WTC11 (cell line): ENCODE measurements at regions not wholly inside any gene's neighbourhood (a gene's known extent, or its start where the extent isn't known, plus 50 kb on each side); places are given as distances from the start of the nearest gene placed in this dataset.

Experiments
- ATAC-seq: fragments of 200-7000 bp; cut with Tn5 transposase; 2 replicates; pipeline ENCODE4 v1.10.0; 2021; ENCODE audit warnings: mild to moderate bottlenecking, moderate library complexity
- CTCF ChIA-PET: fragments of 300-600 bp; sonication (Branson Sonifier 250); formaldehyde crosslinking; loops from one replicate; lab custom pipeline; 2021; ENCODE audit warnings: antibody characterized with exemption; lab: Charles Lee
- POLR2A ChIA-PET: fragments of 350-600 bp; sonication (Branson Sonifier 250); formaldehyde crosslinking; loops from one replicate; lab custom pipeline; 2021; ENCODE audit warnings: antibody characterized with exemption; lab: Charles Lee
- DNase-seq: peaks from one replicate; pipeline ENCODE4 v3.0.0; 2021; ENCODE audit warnings: low spot score
- H3K27ac Mint-ChIP-seq: 2 replicates; pipeline ENCODE4 v1.8.0; 2021; ENCODE audit warnings: mixed read lengths
- H3K27me3 Mint-ChIP-seq: 2 replicates; pipeline ENCODE4 v1.8.0; 2021; ENCODE audit warnings: low read depth, mild to moderate bottlenecking, moderate library complexity, mixed read lengths
- H3K36me3 Mint-ChIP-seq: 2 replicates; pipeline ENCODE4 v1.8.0; 2021; ENCODE audit warnings: mixed read lengths
- H3K4me1 Mint-ChIP-seq: 2 replicates; pipeline ENCODE4 v1.8.0; 2022; ENCODE audit warnings: mixed read lengths
- H3K4me3 Mint-ChIP-seq: 2 replicates; pipeline ENCODE4 v1.8.0; 2021; ENCODE audit warnings: mild to moderate bottlenecking, moderate library complexity, mixed read lengths
- H3K9me3 Mint-ChIP-seq: 2 replicates; pipeline ENCODE4 v1.8.0; 2021; ENCODE audit warnings: mixed read lengths
- ARID4B ChIP-seq: sonication (generic); formaldehyde crosslinking; IDR thresholded peaks from 2 replicates; pipeline ENCODE4 v1.8.0; 2023; ENCODE audit warnings: missing genetic modification reagents, mild to moderate bottlenecking, borderline replicate concordance
- CREM ChIP-seq: sonication (generic); formaldehyde crosslinking; IDR thresholded peaks from 2 replicates; pipeline ENCODE4 v1.8.1; 2022; ENCODE audit warnings: mild to moderate bottlenecking, missing genetic modification reagents, moderate library complexity
- E2F1 ChIP-seq: sonication (generic); formaldehyde crosslinking; IDR thresholded peaks from 2 replicates; pipeline ENCODE4 v1.8.0; 2022; ENCODE audit warnings: mild to moderate bottlenecking, missing genetic modification reagents
- ELF4 ChIP-seq: sonication (generic); formaldehyde crosslinking; IDR thresholded peaks from 2 replicates; pipeline ENCODE4 v1.8.1; 2022; ENCODE audit warnings: low read depth, mild to moderate bottlenecking, moderate library complexity, missing genetic modification reagents
- ETV6 ChIP-seq: sonication (generic); formaldehyde crosslinking; IDR thresholded peaks from 2 replicates; pipeline ENCODE4 v1.8.1; 2022; ENCODE audit warnings: mild to moderate bottlenecking, missing genetic modification reagents
- IRF1 ChIP-seq: sonication (generic); formaldehyde crosslinking; IDR thresholded peaks from 2 replicates; pipeline ENCODE4 v1.8.0; 2023; ENCODE audit warnings: missing genetic modification reagents
- JAZF1 ChIP-seq: fragments of 250-450 bp; sonication (Bioruptor Pico); IDR thresholded peaks from 2 replicates; pipeline ENCODE4 v1.9.0; 2021; ENCODE audit warnings: moderate library complexity, mild to moderate bottlenecking, inconsistent platforms
- MXD4 ChIP-seq: fragments of 250-450 bp; sonication (Bioruptor Pico); IDR thresholded peaks from 2 replicates; pipeline ENCODE4 v1.8.0; 2021; ENCODE audit warnings: mild to moderate bottlenecking, moderate library complexity, borderline replicate concordance
- NFE2L1 ChIP-seq: sonication (generic); formaldehyde crosslinking; IDR thresholded peaks from 2 replicates; pipeline ENCODE4 v1.8.1; 2023; ENCODE audit warnings: missing genetic modification reagents
- SP1 ChIP-seq: sonication (generic); formaldehyde crosslinking; conservative IDR thresholded peaks from 2 replicates; pipeline ENCODE4 v1.8.1; 2022; ENCODE audit warnings: missing genetic modification reagents
- ZNF138 ChIP-seq: sonication (generic); formaldehyde crosslinking; conservative IDR thresholded peaks from 2 replicates; pipeline ENCODE4 v1.8.1; 2022; ENCODE audit warnings: mild to moderate bottlenecking, moderate library complexity, missing genetic modification reagents
- ZNF281 ChIP-seq: sonication (generic); formaldehyde crosslinking; IDR thresholded peaks from 2 replicates; pipeline ENCODE4 v1.8.0; 2023; ENCODE audit warnings: mild to moderate bottlenecking, missing genetic modification reagents
- TF ChIP-seq, protein P1 (sequence below): sonication (generic); formaldehyde crosslinking; IDR thresholded peaks from 2 replicates; pipeline ENCODE4 v1.8.1; 2023; ENCODE audit warnings: mild to moderate bottlenecking, missing genetic modification reagents
- TF ChIP-seq, protein P2 (sequence below): sonication (generic); formaldehyde crosslinking; IDR thresholded peaks from 2 replicates; pipeline ENCODE4 v1.8.1; 2022; ENCODE audit warnings: low read depth, missing genetic modification reagents, borderline replicate concordance
- TF ChIP-seq, protein P3 (sequence below): sonication (generic); formaldehyde crosslinking; conservative IDR thresholded peaks from 2 replicates; pipeline ENCODE4 v1.8.1; 2023; ENCODE audit warnings: mild to moderate bottlenecking, low read depth, missing genetic modification reagents, moderate library complexity

DNA sequence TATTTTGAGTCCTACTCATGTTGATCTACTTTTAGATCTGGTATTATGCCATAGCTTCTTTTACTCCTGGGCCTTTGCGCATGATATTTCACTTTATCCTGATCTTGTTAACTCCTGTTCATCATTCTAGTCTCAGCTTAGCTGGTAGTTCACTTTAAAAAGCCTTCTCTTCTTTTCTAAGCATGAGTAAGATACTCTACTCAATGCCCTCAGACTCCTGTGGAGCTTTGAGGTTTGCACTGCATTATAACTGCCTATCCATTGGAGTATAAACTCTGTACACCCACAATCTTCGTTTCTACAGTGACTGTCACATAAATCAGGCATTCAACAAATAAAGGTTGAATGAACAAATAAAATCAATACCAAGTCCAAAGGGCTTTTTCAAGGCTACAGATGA lies 357.9 kb upstream of the KCNH8 start:
- Mint-ChIP-seq H3K36me3 (no peaks in the 10 kb centered on the region), H3K27ac (no peak overlapping the region), H3K27me3 (no peaks in the 10 kb centered on the region), H3K9me3 (no peaks in the 10 kb centered on the region), H3K4me1 (no peaks in the 10 kb centered on the region)
- DNase-seq: no peak
- ChIA-PET POLR2A (no interaction called here), CTCF (interaction anchor here (1.4 to 1.9 kb wide), 2 partner anchors 33 to 198 kb away, joined by 5 to 6 read pairs; no protein-coding TSS in a partner anchor)
- TF ChIP-seq, protein P1, sequence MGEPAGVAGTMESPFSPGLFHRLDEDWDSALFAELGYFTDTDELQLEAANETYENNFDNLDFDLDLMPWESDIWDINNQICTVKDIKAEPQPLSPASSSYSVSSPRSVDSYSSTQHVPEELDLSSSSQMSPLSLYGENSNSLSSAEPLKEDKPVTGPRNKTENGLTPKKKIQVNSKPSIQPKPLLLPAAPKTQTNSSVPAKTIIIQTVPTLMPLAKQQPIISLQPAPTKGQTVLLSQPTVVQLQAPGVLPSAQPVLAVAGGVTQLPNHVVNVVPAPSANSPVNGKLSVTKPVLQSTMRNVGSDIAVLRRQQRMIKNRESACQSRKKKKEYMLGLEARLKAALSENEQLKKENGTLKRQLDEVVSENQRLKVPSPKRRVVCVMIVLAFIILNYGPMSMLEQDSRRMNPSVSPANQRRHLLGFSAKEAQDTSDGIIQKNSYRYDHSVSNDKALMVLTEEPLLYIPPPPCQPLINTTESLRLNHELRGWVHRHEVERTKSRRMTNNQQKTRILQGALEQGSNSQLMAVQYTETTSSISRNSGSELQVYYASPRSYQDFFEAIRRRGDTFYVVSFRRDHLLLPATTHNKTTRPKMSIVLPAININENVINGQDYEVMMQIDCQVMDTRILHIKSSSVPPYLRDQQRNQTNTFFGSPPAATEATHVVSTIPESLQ: no peak
- no peak for TF ChIP-seq MXD4 (CRISPR knock-in tag)
- TF ChIP-seq IRF1 (CRISPR knock-in tag): no peak
- no peak for TF ChIP-seq ELF4 (CRISPR knock-in tag)
- TF ChIP-seq CREM (CRISPR knock-in tag): no peak
- no peak for TF ChIP-seq ZNF281 (CRISPR knock-in tag)
- no peak for TF ChIP-seq E2F1
- TF ChIP-seq, all 79 proteins: peak for 0
- H3K4me3 Mint-ChIP-seq: no peak overlapping the region
- no peak for ATAC-seq

DNA sequence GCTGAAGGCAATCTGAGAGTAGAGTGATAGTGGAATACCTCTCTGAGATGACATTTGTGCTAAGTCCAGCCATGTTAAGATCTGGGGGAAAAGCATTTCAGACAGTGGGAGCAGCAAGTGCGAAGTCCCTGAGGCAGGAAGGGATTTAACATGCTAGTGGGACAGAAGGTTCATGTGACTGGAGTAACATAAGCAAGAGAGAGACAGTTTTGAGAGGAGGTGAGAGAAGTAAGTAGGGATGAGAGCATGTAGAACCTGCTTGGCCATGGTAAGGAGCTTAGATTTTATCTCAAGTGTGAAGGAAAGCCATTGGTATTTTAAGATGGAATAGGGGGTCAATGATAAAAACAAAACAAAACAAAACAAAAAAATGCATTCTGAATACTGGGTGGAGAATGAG lies 358.6 kb upstream of the KCNH8 start:
- no peak for DNase-seq
- CTCF ChIA-PET: interaction anchor here (1.4 kb wide), 1 partner anchor 199 kb away, joined by 6 read pairs; no protein-coding TSS in a partner anchor
- H3K36me3 Mint-ChIP-seq: no peaks in the 10 kb centered on the region

More for the DNA sequence above, 358.6 kb upstream of the KCNH8 start:
- POLR2A ChIA-PET: no interaction called here
- no peaks in the 10 kb centered on the region for H3K27me3 Mint-ChIP-seq
- H3K4me3 Mint-ChIP-seq: no peak overlapping the region
- no peak overlapping the region for H3K27ac Mint-ChIP-seq
- H3K4me1 Mint-ChIP-seq: no peaks in the 10 kb centered on the region
- H3K9me3 Mint-ChIP-seq: no peaks in the 10 kb centered on the region
- ATAC-seq: no peak
- TF ChIP-seq, protein P2, sequence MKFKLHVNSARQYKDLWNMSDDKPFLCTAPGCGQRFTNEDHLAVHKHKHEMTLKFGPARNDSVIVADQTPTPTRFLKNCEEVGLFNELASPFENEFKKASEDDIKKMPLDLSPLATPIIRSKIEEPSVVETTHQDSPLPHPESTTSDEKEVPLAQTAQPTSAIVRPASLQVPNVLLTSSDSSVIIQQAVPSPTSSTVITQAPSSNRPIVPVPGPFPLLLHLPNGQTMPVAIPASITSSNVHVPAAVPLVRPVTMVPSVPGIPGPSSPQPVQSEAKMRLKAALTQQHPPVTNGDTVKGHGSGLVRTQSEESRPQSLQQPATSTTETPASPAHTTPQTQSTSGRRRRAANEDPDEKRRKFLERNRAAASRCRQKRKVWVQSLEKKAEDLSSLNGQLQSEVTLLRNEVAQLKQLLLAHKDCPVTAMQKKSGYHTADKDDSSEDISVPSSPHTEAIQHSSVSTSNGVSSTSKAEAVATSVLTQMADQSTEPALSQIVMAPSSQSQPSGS (CRISPR knock-in tag): no peak
- TF ChIP-seq SP1 (CRISPR knock-in tag) (no peak), ARID4B (CRISPR knock-in tag) (no peak), ZNF138 (CRISPR knock-in tag) (no peak), NFE2L1 (no peak), MXD4 (CRISPR knock-in tag) (no peak), JAZF1 (CRISPR knock-in tag) (no peak), ETV6 (CRISPR knock-in tag) (no peak), ZNF281 (CRISPR knock-in tag) (no peak)
- TF ChIP-seq, protein P3, sequence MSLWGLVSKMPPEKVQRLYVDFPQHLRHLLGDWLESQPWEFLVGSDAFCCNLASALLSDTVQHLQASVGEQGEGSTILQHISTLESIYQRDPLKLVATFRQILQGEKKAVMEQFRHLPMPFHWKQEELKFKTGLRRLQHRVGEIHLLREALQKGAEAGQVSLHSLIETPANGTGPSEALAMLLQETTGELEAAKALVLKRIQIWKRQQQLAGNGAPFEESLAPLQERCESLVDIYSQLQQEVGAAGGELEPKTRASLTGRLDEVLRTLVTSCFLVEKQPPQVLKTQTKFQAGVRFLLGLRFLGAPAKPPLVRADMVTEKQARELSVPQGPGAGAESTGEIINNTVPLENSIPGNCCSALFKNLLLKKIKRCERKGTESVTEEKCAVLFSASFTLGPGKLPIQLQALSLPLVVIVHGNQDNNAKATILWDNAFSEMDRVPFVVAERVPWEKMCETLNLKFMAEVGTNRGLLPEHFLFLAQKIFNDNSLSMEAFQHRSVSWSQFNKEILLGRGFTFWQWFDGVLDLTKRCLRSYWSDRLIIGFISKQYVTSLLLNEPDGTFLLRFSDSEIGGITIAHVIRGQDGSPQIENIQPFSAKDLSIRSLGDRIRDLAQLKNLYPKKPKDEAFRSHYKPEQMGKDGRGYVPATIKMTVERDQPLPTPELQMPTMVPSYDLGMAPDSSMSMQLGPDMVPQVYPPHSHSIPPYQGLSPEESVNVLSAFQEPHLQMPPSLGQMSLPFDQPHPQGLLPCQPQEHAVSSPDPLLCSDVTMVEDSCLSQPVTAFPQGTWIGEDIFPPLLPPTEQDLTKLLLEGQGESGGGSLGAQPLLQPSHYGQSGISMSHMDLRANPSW (CRISPR knock-in tag): no peak
